ENCODE measurements at regions not wholly inside any gene's neighbourhood (a gene's known extent, or its start where the extent isn't known, plus 50 kb on each side); places are given as distances from the start of the nearest gene placed in this dataset.

- no TSS peak for BruUV-seq (replicated peaks)
- no peaks in the 10 kb centered on the region for H4K20me1 ChIP-seq (ENCODE audit: insufficient read depth)
- DNase-seq (ENCODE audit: low read depth, low spot score) (no peak), ATAC-seq (no peak)
- CTCF ChIA-PET = no interaction called here
- H3K27ac ChIP-seq (ENCODE audit: low read depth, low read length) = no peak overlapping the region
- H3K4me3 ChIP-seq (replicated peaks in 1 of 2; ENCODE audit: low read depth in 1 of 2, low read length in 2 of 2) = no peak overlapping the region
- H3K4me2 ChIP-seq (ENCODE audit: low read length) = no peak overlapping the region
- no peaks in the 10 kb centered on the region for H3K9me2 ChIP-seq (ENCODE audit: insufficient read depth)
- H3K4me1 ChIP-seq (ENCODE audit: control insufficient read depth in 1 of 2, insufficient read depth in 2 of 2, low read length in 2 of 2) = peaks cover 0 to 5% of the 10 kb centered on the region in 2 experiments; a peak in 1 of 4 replicates
- H3K79me2 ChIP-seq (ENCODE audit: insufficient read depth, low read length) = no peaks in the 10 kb centered on the region
- no peaks in the 10 kb centered on the region for H3K27me3 ChIP-seq (ENCODE audit: insufficient read depth, low read length)
- POLR2A ChIA-PET = no interaction called here
- TF ChIP-seq SIN3A (IDR thresholded peaks at IDR 0.05; ENCODE audit: low read depth) (no peak), ZNF274 (IDR thresholded peaks at IDR 0.05; ENCODE audit: low read depth, low read length) (no peak), SRF (IDR thresholded peaks at IDR 0.05; ENCODE audit: low read depth) (no peak), CTCF (IDR thresholded peaks at IDR 0.05 in 2 of 3, conservative IDR thresholded peaks at IDR 0.05 in 1 of 3; ENCODE audit: borderline replicate concordance in 1 of 3, insufficient read depth in 1 of 3, low read depth in 2 of 3, low read length in 2 of 3) (no peak), CEBPB (IDR thresholded peaks at IDR 0.05; ENCODE audit: low read depth) (no peak), ZFX (IDR thresholded peaks at IDR 0.05) (no peak), RAD21 (IDR thresholded peaks at IDR 0.05; ENCODE audit: low read depth) (no peak), EGR1 (IDR thresholded peaks at IDR 0.05; ENCODE audit: low read depth) (no peak), TCF7L2 (IDR thresholded peaks at IDR 0.05; ENCODE audit: borderline replicate concordance, extremely low read depth, insufficient read depth, insufficient read length) (no peak), ELF1 (IDR thresholded peaks at IDR 0.05; ENCODE audit: borderline replicate concordance, low read depth) (no peak), POLR2A (IDR thresholded peaks at IDR 0.05; ENCODE audit: borderline replicate concordance, extremely low read depth, insufficient read depth, insufficient read length) (no peak), EZH2 (IDR thresholded peaks at IDR 0.05) (no peak), ATF3 (IDR thresholded peaks at IDR 0.05) (no peak)
- TF ChIP-seq, protein P1, sequence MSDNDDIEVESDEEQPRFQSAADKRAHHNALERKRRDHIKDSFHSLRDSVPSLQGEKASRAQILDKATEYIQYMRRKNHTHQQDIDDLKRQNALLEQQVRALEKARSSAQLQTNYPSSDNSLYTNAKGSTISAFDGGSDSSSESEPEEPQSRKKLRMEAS (IDR thresholded peaks at IDR 0.05) = no peak
- TF ChIP-seq, protein P2, sequence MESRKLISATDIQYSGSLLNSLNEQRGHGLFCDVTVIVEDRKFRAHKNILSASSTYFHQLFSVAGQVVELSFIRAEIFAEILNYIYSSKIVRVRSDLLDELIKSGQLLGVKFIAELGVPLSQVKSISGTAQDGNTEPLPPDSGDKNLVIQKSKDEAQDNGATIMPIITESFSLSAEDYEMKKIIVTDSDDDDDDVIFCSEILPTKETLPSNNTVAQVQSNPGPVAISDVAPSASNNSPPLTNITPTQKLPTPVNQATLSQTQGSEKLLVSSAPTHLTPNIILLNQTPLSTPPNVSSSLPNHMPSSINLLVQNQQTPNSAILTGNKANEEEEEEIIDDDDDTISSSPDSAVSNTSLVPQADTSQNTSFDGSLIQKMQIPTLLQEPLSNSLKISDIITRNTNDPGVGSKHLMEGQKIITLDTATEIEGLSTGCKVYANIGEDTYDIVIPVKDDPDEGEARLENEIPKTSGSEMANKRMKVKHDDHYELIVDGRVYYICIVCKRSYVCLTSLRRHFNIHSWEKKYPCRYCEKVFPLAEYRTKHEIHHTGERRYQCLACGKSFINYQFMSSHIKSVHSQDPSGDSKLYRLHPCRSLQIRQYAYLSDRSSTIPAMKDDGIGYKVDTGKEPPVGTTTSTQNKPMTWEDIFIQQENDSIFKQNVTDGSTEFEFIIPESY (IDR thresholded peaks at IDR 0.05; ENCODE audit: extremely low read depth, insufficient replicate concordance, low read length) = no peak
- H3K36me3 ChIP-seq (ENCODE audit: control insufficient read depth in 1 of 2, insufficient read depth in 2 of 2, low read length in 2 of 2) = no peaks in the 10 kb centered on the region
- no peaks in the 10 kb centered on the region for H3K9me3 ChIP-seq (ENCODE audit: control insufficient read depth in 1 of 2, insufficient read depth in 1 of 2, low read depth in 1 of 2, low read length in 2 of 2)
- RAD21 ChIA-PET (ENCODE audit: low non-redundant PET in 1 of 2, low total read pairs in 2 of 2, uncharacterized antibody in 2 of 2, unreplicated experiment in 2 of 2) = no interaction called here
- H2AFZ ChIP-seq (ENCODE audit: low read depth, low read length, poor library complexity, severe bottlenecking) = no peak overlapping the region
- intact Hi-C loops (cut with micrococcal nuclease) = no loop called here
- H3K9ac ChIP-seq (ENCODE audit: low read length) = no peak overlapping the region
Observed at GRCh38 chr10:52642208-52642607, 130.4 kb downstream of the MBL2 start.

Measured in HCT116 (cell line).